Gastrocnemius medialis (tissue), 4 donors: ENCODE measurements at regions not wholly inside any gene's neighbourhood (a gene's known extent, or its start where the extent isn't known, plus 50 kb on each side); places are given as distances from the start of the nearest gene placed in this dataset.

Source experiments
- POLR2A ChIP-seq, 2 donors: fragments of 450-650 bp; IDR thresholded peaks; one replicate each; pipeline ENCODE4 v1.6.1; 2017; ENCODE audit warnings: antibody characterized with exemption in 2 of 2, mild to moderate bottlenecking in 2 of 2, moderate library complexity in 2 of 2
- TF ChIP-seq, protein P1 (sequence below), 5 experiments: fragments of 450-650 bp in 3 of 5; fragments of 200-600 bp in 2 of 5; sonication (generic) in 2 of 5; IDR thresholded peaks in 4 of 5; conservative IDR thresholded peaks in 1 of 5; 1 replicate in 4 of 5; 2 replicates in 1 of 5; pipeline ENCODE4 v1.5.1; 2016 to 2019; ENCODE audit warnings: antibody characterized with exemption in 5 of 5, mild to moderate bottlenecking in 3 of 5, moderate library complexity in 3 of 5

DNA sequence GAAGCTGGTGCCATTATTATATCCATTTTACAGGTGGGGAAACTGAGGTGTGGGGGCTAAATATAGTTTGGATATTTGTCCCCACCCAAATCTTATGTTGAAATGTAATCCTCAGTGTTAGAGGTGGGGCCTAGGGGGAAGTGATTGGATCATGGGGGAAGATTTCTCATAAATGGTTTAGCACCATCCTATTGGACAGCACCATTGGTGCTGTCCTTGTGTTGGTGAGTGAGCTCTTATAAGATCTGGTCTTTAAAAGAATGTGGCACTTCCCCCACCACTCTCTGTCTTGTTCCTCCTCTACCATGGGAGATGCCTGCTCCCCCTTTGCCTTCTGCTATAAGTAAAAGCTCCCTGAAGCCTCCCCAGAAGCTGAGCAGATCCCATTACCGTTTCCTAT lies 119.8 kb upstream of the SEC14L1 start:
- no peak for TF ChIP-seq POLR2A (IDR thresholded peaks at IDR 0.05)
- TF ChIP-seq, protein P1, sequence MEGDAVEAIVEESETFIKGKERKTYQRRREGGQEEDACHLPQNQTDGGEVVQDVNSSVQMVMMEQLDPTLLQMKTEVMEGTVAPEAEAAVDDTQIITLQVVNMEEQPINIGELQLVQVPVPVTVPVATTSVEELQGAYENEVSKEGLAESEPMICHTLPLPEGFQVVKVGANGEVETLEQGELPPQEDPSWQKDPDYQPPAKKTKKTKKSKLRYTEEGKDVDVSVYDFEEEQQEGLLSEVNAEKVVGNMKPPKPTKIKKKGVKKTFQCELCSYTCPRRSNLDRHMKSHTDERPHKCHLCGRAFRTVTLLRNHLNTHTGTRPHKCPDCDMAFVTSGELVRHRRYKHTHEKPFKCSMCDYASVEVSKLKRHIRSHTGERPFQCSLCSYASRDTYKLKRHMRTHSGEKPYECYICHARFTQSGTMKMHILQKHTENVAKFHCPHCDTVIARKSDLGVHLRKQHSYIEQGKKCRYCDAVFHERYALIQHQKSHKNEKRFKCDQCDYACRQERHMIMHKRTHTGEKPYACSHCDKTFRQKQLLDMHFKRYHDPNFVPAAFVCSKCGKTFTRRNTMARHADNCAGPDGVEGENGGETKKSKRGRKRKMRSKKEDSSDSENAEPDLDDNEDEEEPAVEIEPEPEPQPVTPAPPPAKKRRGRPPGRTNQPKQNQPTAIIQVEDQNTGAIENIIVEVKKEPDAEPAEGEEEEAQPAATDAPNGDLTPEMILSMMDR (IDR thresholded peaks at IDR 0.05 in 4 of 5, conservative IDR thresholded peaks at IDR 0.05 in 1 of 5): no peak
